Tibial artery (tissue), 4 donors: ENCODE measurements at regions not wholly inside any gene's neighbourhood (a gene's known extent, or its start where the extent isn't known, plus 50 kb on each side); places are given as distances from the start of the nearest gene placed in this dataset.
"Not testable (repeated sequence)": the region's sequence is repeated elsewhere in the genome, so short reads cannot be mapped to it uniquely, and the experiment has no call there.

Experiments
- DNase-seq, 2 donors: peaks; one replicate each; pipeline ENCODE4 v3.0.0-alpha.2; 2019
- H3K27ac ChIP-seq, 2 donors: fragments of 200-600 bp; sonication (generic) in 1 of 2; 1 replicate in 1 of 2; 2 replicates in 1 of 2; pipeline ENCODE4 v1.5.1; 2018 to 2019; ENCODE audit warnings: mild to moderate bottlenecking in 1 of 2
- H3K27me3 ChIP-seq, 2 donors: fragments of 200-600 bp; sonication (generic) in 1 of 2; one replicate each; pipeline versions ENCODE4 v1.5.1 to v1.6.0; 2016 to 2019
- H3K36me3 ChIP-seq, 3 donors: fragments of 200-600 bp; sonication (generic) in 2 of 3; one replicate each; pipeline ENCODE4 v1.5.1; 2016 to 2019; ENCODE audit warnings: mild to moderate bottlenecking in 2 of 3
- H3K4me1 ChIP-seq, 4 donors: fragments of 200-600 bp; sonication (generic) in 2 of 4; 1 replicate in 3 of 4; 2 replicates in 1 of 4; pipeline ENCODE4 v1.5.1; 2016 to 2019
- H3K4me3 ChIP-seq, 2 donors: fragments of 200-600 bp; sonication (generic) in 1 of 2; 1 replicate in 1 of 2; 2 replicates in 1 of 2; pipeline ENCODE4 v1.5.1; 2018 to 2019; ENCODE audit warnings: mild to moderate bottlenecking in 2 of 2
- H3K9me3 ChIP-seq, 3 donors: fragments of 200-600 bp; sonication (generic) in 1 of 3; one replicate each; pipeline ENCODE4 v1.5.1; 2016 to 2019
- intact Hi-C: fragments of 100-400 bp; cut with DNase I; formaldehyde crosslinking; loops from one replicate; pipeline ENCODE4 v1.15.0; 2023; ENCODE audit warnings: low total_unique reads
- TF ChIP-seq, protein P1 (sequence below), 2 experiments: fragments of 200-600 bp in 1 of 2; fragments of 450-650 bp in 1 of 2; IDR thresholded peaks; one replicate each; pipeline ENCODE4 v1.5.1; 2017 to 2019; ENCODE audit warnings: antibody characterized with exemption in 2 of 2, mild to moderate bottlenecking in 1 of 2, moderate library complexity in 1 of 2

DNA sequence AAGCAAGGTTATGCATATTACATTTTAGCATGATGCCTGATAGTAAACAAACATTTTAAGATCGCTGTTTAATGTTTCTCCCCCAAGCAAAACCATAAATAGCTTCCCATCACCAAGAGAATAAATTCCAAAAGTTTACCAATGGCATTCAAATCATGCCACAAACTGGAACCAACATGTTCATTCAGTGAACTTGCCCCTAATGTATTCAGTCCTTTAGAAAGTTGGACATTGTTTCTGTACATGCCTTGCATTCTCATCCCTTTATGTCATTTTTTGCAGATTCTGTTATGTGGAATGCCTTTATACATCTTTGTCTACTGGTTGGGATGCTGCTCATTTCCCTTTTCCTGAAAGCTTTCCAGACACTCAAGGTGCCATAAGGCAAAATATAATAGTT lies 105.5 kb downstream of the PYDC2 start:
- no peaks in the 10 kb centered on the region for H3K4me1 ChIP-seq
- H3K27me3 ChIP-seq, result no peaks in the 10 kb centered on the region
- intact Hi-C loops, result no loop called here
- H3K27ac ChIP-seq, result no peak overlapping the region
- H3K36me3 ChIP-seq, result no peaks in the 10 kb centered on the region
- DNase-seq, result no peak
- H3K9me3 ChIP-seq, result no peaks in the 10 kb centered on the region
- no peak overlapping the region for H3K4me3 ChIP-seq
- TF ChIP-seq, protein P1, sequence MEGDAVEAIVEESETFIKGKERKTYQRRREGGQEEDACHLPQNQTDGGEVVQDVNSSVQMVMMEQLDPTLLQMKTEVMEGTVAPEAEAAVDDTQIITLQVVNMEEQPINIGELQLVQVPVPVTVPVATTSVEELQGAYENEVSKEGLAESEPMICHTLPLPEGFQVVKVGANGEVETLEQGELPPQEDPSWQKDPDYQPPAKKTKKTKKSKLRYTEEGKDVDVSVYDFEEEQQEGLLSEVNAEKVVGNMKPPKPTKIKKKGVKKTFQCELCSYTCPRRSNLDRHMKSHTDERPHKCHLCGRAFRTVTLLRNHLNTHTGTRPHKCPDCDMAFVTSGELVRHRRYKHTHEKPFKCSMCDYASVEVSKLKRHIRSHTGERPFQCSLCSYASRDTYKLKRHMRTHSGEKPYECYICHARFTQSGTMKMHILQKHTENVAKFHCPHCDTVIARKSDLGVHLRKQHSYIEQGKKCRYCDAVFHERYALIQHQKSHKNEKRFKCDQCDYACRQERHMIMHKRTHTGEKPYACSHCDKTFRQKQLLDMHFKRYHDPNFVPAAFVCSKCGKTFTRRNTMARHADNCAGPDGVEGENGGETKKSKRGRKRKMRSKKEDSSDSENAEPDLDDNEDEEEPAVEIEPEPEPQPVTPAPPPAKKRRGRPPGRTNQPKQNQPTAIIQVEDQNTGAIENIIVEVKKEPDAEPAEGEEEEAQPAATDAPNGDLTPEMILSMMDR (IDR thresholded peaks at IDR 0.05), result no peak

DNA sequence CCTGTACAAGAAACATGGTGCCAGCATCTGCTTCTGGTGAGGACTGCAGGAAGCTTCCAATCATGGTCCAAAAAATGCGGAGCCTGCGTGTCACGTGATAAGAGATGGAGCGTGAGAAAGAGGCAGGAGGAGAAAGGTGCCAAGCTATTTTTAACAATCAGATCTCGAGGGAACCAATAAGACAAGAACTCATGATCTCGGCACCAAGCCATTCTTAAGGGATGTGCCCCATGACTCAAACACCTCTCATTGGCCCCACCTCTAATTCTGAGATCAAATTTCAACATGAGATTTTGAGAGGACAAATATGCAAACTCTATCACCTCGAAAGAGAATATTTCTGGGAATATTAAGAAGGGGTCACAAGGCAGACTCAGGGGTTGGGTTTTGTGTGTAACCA lies 107.2 kb downstream of the PYDC2 start:
- TF ChIP-seq, protein P1 (IDR thresholded peaks at IDR 0.05), result no peak
- no peak overlapping the region for H3K4me3 ChIP-seq
- H3K36me3 ChIP-seq, result no peaks in the 10 kb centered on the region
- no peaks in the 10 kb centered on the region for H3K9me3 ChIP-seq
- no peak for DNase-seq
- H3K27ac ChIP-seq, result no peak overlapping the region
- H3K27me3 ChIP-seq, result no peaks in the 10 kb centered on the region
- intact Hi-C loops, result no loop called here
- no peaks in the 10 kb centered on the region for H3K4me1 ChIP-seq

DNA sequence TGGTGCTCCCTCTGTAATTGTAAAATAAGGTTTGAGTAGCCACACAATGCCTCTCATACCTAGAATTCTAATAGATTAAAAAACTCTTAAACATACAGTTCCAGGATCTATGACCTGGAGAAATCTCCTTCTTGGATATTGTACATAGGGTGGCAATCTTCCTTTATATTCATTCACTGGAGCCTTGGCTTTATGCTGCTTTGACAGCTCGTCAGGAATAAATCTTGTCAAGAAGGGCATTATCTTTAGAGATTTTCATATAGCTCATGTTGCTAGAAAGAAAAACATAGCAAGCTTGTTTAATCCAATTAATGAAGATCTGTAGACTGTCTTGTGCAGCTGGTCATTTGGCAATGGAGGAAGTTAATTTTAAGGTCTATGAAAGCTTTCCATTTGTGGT lies 131.1 kb downstream of the PYDC2 start:
- Histone ChIP-seq H3K4me3 (no peak overlapping the region), H3K27me3 (no peaks in the 10 kb centered on the region), H3K4me1 (no peaks in the 10 kb centered on the region), H3K36me3 (no peaks in the 10 kb centered on the region), H3K27ac (no peak overlapping the region), H3K9me3 (no peaks in the 10 kb centered on the region)
- no peak for DNase-seq
- intact Hi-C loops, result no loop called here
- TF ChIP-seq, protein P1 (IDR thresholded peaks at IDR 0.05), result no peak

DNA sequence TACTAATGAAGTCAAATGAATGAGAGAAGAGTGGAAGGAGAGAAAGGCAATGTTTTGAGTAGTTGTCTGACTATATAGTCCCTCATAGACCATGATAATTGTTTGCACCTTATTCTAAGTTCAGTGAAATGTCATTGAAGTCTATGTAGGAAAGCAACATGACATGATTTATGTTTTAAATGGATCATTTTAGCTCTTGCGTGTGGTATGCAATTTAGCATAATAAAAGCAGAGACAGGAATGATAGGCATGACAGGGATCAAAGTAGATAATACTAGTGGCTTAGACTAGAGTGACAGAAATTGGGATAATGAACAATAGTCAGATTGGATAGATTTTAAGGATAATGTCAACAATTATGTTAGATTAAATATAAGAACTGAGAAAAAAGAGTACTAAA lies 132.5 kb downstream of the PYDC2 start:
- no peak overlapping the region for H3K4me3 ChIP-seq
- no peaks in the 10 kb centered on the region for H3K27me3 ChIP-seq
- TF ChIP-seq, protein P1 (IDR thresholded peaks at IDR 0.05), result no peak
- no peaks in the 10 kb centered on the region for H3K36me3 ChIP-seq
- intact Hi-C loops, result no loop called here
- DNase-seq, result no peak
- H3K27ac ChIP-seq, result no peak overlapping the region
- no peaks in the 10 kb centered on the region for H3K4me1 ChIP-seq
- no peaks in the 10 kb centered on the region for H3K9me3 ChIP-seq

DNA sequence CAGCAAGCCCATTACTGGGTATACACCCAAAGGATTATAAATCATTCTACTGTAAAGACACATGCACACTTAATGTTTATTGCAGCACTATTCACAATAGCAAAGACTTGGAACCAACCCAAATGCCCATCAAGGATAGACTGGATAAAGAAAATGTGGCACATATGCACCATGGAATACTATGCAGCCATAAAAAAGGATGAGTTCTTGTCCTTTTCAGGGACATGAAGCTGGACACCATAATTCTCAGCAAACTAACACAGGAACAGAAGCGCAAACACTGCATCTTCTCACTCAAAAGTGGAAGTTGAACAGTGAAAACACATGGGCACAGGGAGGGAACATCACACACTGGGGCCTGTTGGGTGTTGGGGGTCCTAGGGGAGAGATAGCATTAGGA lies 154.5 kb downstream of the PYDC2 start:
- H3K4me3 ChIP-seq, H3K4me1 ChIP-seq, intact Hi-C loops, DNase-seq, H3K9me3 ChIP-seq, H3K27ac ChIP-seq, H3K36me3 ChIP-seq, H3K27me3 ChIP-seq: not testable (repeated sequence)

DNA sequence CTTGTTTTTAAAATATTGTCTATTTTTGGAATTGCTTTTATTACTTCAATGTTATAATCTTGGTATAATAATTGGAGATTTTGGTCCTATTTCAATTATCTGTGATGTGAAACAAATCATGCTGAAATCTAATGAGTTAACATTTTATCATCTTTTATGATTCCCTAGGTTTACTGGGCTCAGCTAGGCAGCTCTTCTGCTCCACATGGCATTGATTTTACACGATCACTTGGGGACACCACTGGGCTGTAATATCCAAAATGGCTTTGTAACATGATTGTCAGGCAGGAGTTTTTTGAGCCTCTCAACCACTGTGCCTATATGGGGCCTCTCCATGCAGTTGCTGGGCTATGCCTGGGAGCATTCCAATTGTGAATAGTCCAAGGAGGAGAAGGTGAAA lies 163.3 kb downstream of the PYDC2 start:
- Histone ChIP-seq H3K36me3 (no peaks in the 10 kb centered on the region), H3K4me1 (no peaks in the 10 kb centered on the region), H3K4me3 (no peak overlapping the region), H3K27me3 (no peaks in the 10 kb centered on the region), H3K9me3 (no peaks in the 10 kb centered on the region), H3K27ac (no peak overlapping the region)
- TF ChIP-seq, protein P1 (IDR thresholded peaks at IDR 0.05), result no peak
- intact Hi-C loops, result no loop called here
- no peak for DNase-seq
